Left ventricle myocardium inferior (tissue), 1 donor: ENCODE measurements at regions not wholly inside any gene's neighbourhood (a gene's known extent, or its start where the extent isn't known, plus 50 kb on each side); places are given as distances from the start of the nearest gene placed in this dataset.

ENCODE experiments used
- DNase-seq: peaks from one replicate; pipeline ENCODE4 v3.0.0-alpha.2; 2020
- H3K27ac ChIP-seq: fragments of 200-600 bp; replicated peaks from 2 replicates; pipeline ENCODE4 v1.8.0; 2021
- H3K27me3 ChIP-seq: fragments of 200-600 bp; 2 replicates; pipeline ENCODE4 v1.8.0; 2021; ENCODE audit warnings: low read depth
- H3K36me3 ChIP-seq: fragments of 200-600 bp; 2 replicates; pipeline ENCODE4 v1.8.0; 2021
- H3K4me1 ChIP-seq: fragments of 200-600 bp; 2 replicates; pipeline ENCODE4 v1.8.0; 2021
- H3K4me3 ChIP-seq: fragments of 200-600 bp; 2 replicates; pipeline ENCODE4 v1.8.0; 2021; ENCODE audit warnings: mild to moderate bottlenecking, moderate library complexity
- H3K9me3 ChIP-seq: fragments of 200-600 bp; replicated peaks from 2 replicates; pipeline ENCODE4 v1.8.0; 2021
- intact Hi-C: fragments of 100-400 bp; cut with micrococcal nuclease; formaldehyde crosslinking; loops from one replicate; pipeline ENCODE4 v1.11.0; 2022
- TF ChIP-seq, protein P1 (sequence below): fragments of 200-600 bp; IDR thresholded peaks from 2 replicates; pipeline ENCODE4 v1.8.0; 2021; ENCODE audit warnings: antibody characterized with exemption, mild to moderate bottlenecking, borderline replicate concordance
- donor health status: DM: no; HTN: yes; CAD: no; lungs with severe emphysema.

- TF ChIP-seq, protein P1, sequence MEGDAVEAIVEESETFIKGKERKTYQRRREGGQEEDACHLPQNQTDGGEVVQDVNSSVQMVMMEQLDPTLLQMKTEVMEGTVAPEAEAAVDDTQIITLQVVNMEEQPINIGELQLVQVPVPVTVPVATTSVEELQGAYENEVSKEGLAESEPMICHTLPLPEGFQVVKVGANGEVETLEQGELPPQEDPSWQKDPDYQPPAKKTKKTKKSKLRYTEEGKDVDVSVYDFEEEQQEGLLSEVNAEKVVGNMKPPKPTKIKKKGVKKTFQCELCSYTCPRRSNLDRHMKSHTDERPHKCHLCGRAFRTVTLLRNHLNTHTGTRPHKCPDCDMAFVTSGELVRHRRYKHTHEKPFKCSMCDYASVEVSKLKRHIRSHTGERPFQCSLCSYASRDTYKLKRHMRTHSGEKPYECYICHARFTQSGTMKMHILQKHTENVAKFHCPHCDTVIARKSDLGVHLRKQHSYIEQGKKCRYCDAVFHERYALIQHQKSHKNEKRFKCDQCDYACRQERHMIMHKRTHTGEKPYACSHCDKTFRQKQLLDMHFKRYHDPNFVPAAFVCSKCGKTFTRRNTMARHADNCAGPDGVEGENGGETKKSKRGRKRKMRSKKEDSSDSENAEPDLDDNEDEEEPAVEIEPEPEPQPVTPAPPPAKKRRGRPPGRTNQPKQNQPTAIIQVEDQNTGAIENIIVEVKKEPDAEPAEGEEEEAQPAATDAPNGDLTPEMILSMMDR, result no peak
- DNase-seq, result no peak
- Histone ChIP-seq H3K36me3 (no peaks in the 10 kb centered on the region), H3K4me3 (no peak overlapping the region), H3K27ac (no peak overlapping the region), H3K4me1 (peaks cover 5% of the 10 kb centered on the region), H3K27me3 (no peaks in the 10 kb centered on the region), H3K9me3 (peaks cover 7% of the 10 kb centered on the region)
- intact Hi-C loops, result no loop called here
Observed at GRCh38 chr1:101088431-101088830, 62.8 kb upstream of the DPH5 start.

DNA sequence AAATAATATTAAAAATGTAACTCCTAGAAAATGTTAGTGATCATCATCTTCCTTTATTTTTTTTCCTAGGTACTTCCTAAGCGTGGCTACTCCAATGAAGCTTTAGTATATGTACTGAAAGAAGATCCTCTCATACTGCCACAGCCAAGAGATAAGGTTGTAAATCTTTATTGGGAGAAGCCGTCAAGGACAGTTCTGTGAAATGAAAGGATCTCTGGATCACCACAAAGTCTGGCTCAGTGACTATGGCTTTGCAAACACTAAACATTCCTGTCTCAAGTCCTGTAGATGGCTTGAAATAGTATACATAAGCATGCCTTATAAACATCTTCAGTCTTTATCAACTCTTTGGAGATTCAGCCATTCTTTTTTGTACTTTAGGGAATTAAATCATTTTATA is 61.2 kb upstream of the DPH5 start:
- no peak overlapping the region for H3K4me3 ChIP-seq
- TF ChIP-seq, protein P1, result no peak
- intact Hi-C loops, result no loop called here
- DNase-seq, result no peak
- no peak overlapping the region for H3K27ac ChIP-seq
- no peaks in the 10 kb centered on the region for H3K36me3 ChIP-seq
- H3K9me3 ChIP-seq, result no peaks in the 10 kb centered on the region
- H3K4me1 ChIP-seq, result peaks cover 5% of the 10 kb centered on the region
- H3K27me3 ChIP-seq, result no peaks in the 10 kb centered on the region

DNA sequence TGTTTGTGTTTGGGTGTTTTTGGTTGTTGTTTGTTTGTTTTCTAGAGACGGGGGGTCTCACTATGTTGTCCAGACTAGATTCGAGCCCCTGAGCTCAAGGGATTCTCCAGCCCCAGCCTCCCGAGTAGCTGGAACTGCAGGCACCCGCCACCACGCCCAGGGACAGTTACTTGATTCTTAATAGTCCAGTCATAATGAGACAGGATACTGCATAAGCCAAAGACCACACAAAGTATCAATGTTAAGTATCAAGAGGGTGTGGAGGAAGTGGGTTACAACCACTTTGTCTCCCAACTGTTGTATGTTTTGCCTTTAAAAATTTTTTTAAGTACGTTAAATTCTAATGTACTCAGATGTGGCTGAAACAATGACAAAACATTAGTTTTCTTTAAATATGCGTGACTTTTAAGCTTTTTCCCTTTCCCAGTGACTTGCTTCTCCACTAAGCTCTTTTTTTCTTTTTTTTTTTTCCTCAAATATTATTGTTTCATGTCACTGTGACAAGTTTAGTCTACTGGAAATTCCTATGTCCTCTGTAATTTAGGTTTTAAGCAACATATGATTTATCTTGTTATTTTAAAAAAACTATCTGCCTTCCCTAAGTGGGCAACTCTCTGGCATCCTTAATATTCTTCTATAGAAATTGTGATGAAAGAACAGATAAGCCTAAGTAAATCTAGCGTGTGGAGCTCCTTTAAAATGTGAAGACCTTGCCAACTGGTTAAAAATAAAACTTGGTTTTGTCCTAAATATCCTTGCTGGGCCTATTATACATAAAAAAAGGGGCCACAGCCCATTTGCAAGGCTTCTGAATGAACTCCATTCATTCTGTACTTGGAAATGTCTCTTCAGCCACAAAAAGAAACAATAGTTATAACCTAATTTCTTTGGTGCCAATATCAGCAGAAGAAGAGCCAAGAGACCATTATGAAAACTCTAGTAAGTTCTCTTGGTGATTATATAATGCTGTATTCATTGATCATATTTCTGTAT is 56.2 kb upstream of the DPH5 start:
- H3K27me3 ChIP-seq, result no peaks in the 10 kb centered on the region
- no peaks in the 10 kb centered on the region for H3K4me1 ChIP-seq
- no peak overlapping the region for H3K27ac ChIP-seq
- no peak for DNase-seq
- TF ChIP-seq, protein P1, result no peak
- intact Hi-C loops, result no loop called here
- peaks cover 3% of the 10 kb centered on the region for H3K36me3 ChIP-seq
- H3K9me3 ChIP-seq, result no peaks in the 10 kb centered on the region
- no peak overlapping the region for H3K4me3 ChIP-seq

DNA sequence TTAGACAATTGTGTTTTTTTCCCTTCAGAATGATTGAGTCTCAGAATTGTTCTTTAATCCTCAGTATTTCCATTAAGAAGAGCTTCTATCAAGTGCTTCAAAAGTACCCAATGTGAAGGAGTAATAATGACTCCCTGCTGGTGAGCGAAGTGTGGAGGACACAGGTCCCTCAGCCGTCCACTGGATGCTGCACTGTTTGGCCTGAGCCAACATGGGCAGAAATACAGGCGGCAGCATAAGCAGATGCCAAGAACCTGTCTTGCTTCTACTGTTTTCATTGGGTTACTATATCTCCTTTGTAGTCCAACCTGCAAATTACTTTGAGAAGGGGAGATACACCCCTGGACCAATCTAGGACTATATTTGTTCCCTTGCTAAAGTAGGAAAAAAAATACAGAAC is 55.3 kb upstream of the DPH5 start:
- intact Hi-C loops, result no loop called here
- H3K4me1 ChIP-seq, result no peaks in the 10 kb centered on the region
- H3K4me3 ChIP-seq, result no peak overlapping the region
- TF ChIP-seq, protein P1, result no peak
- H3K27me3 ChIP-seq, result no peaks in the 10 kb centered on the region
- DNase-seq, result no peak
- H3K27ac ChIP-seq, result no peak overlapping the region
- H3K9me3 ChIP-seq, result no peaks in the 10 kb centered on the region
- peaks cover 3% of the 10 kb centered on the region for H3K36me3 ChIP-seq

- H3K27ac ChIP-seq, result no peak overlapping the region
- H3K36me3 ChIP-seq, result peaks cover 3% of the 10 kb centered on the region
- no peaks in the 10 kb centered on the region for H3K27me3 ChIP-seq
- no peaks in the 10 kb centered on the region for H3K4me1 ChIP-seq
- intact Hi-C loops, result no loop called here
- TF ChIP-seq, protein P1, result no peak
- no peaks in the 10 kb centered on the region for H3K9me3 ChIP-seq
- no peak overlapping the region for H3K4me3 ChIP-seq
- no peak for DNase-seq
Observed at GRCh38 chr1:101079341-101079740, 53.8 kb upstream of the DPH5 start.
